ELR (cell line): ENCODE measurements at regions not wholly inside any gene's neighbourhood (a gene's known extent, or its start where the extent isn't known, plus 50 kb on each side); places are given as distances from the start of the nearest gene placed in this dataset.

Source experiments
- DNase-seq: peaks from one replicate; pipeline ENCODE4 v3.0.0-alpha.2; 2015; ENCODE audit warnings: low read depth

- no peak for DNase-seq
Measured at GRCh38 chr2:6739547-6739946, 126.2 kb downstream of the CMPK2 start.

- no peak for DNase-seq
Measured at GRCh38 chr2:6741229-6741628, 124.5 kb downstream of the CMPK2 start.

GRCh38 chr2:6744038-6744437 lies 121.7 kb downstream of the CMPK2 start:
- DNase-seq, result no peak

GRCh38 chr2:6747433-6747832 lies 118.3 kb downstream of the CMPK2 start:
- DNase-seq, result no peak

GRCh38 chr2:6748406-6749067 lies 117.2 kb downstream of the CMPK2 start:
- no peak for DNase-seq

GRCh38 chr2:6749962-6750361 lies 115.7 kb downstream of the CMPK2 start:
- DNase-seq, result no peak

- no peak for DNase-seq
Measured at GRCh38 chr2:6750411-6751158, 115.1 kb downstream of the CMPK2 start.

- DNase-seq, result no peak
Measured at GRCh38 chr2:6754419-6754818, 111.3 kb downstream of the CMPK2 start.

GRCh38 chr2:6755456-6755855 lies 110.3 kb downstream of the CMPK2 start:
- no peak for DNase-seq

- DNase-seq, result no peak
Measured at GRCh38 chr2:6757215-6757614, 108.5 kb downstream of the CMPK2 start.

- DNase-seq, result no peak
Measured at GRCh38 chr2:6759689-6760088, 106.0 kb downstream of the CMPK2 start.

GRCh38 chr2:6760132-6760531 lies 105.6 kb downstream of the CMPK2 start:
- DNase-seq, result no peak

- DNase-seq, result no peak
Measured at GRCh38 chr2:6764968-6765723, 100.6 kb downstream of the CMPK2 start.

- DNase-seq, result no peak
Measured at GRCh38 chr2:6769346-6769745, 96.4 kb downstream of the CMPK2 start.

GRCh38 chr2:6770006-6770405 lies 95.7 kb downstream of the CMPK2 start:
- DNase-seq, result no peak

- DNase-seq, result no peak
Measured at GRCh38 chr2:6771634-6772611, 93.8 kb downstream of the CMPK2 start.

GRCh38 chr2:6773007-6773693 lies 92.6 kb downstream of the CMPK2 start:
- DNase-seq, result peak; percentile 4

- DNase-seq, result no peak
Measured at GRCh38 chr2:6773694-6774044, 92.0 kb downstream of the CMPK2 start.

GRCh38 chr2:6776125-6776524 lies 89.6 kb downstream of the CMPK2 start:
- no peak for DNase-seq

GRCh38 chr2:6777626-6778025 lies 88.1 kb downstream of the CMPK2 start:
- no peak for DNase-seq

- DNase-seq, result no peak
Measured at GRCh38 chr2:6780765-6781274, 84.9 kb downstream of the CMPK2 start.
